Gastroesophageal sphincter (tissue), 4 donors: ENCODE measurements at regions not wholly inside any gene's neighbourhood (a gene's known extent, or its start where the extent isn't known, plus 50 kb on each side); places are given as distances from the start of the nearest gene placed in this dataset.

Experiments used
- ATAC-seq: fragments of 150-250 bp; one replicate; pipeline ENCODE4 v1.9.1; 2016; ENCODE audit warnings: mild to moderate bottlenecking, moderate library complexity
- H3K27ac ChIP-seq, 4 donors: fragments of 200-600 bp; sonication (generic) in 3 of 4; 1 replicate in 3 of 4; 2 replicates in 1 of 4; pipeline ENCODE4 v1.5.1; 2016 to 2019
- H3K27me3 ChIP-seq: fragments of 200-600 bp; sonication (generic); one replicate; pipeline ENCODE4 v1.5.1; 2019
- H3K36me3 ChIP-seq, 2 donors: fragments of 200-600 bp; sonication (generic); one replicate each; pipeline ENCODE4 v1.5.1; 2019; ENCODE audit warnings: control low read depth in 1 of 2
- H3K4me1 ChIP-seq, 3 donors: fragments of 200-600 bp; sonication (generic); 1 replicate in 2 of 3; 2 replicates in 1 of 3; pipeline ENCODE4 v1.5.1; 2016 to 2019; ENCODE audit warnings: control low read depth in 2 of 3
- H3K4me3 ChIP-seq, 2 donors: fragments of 200-600 bp; sonication (generic); one replicate each; pipeline ENCODE4 v1.5.1; 2019; ENCODE audit warnings: mild to moderate bottlenecking in 1 of 2, moderate library complexity in 1 of 2
- H3K9me3 ChIP-seq, 3 donors: fragments of 200-600 bp; sonication (generic); one replicate each; pipeline ENCODE4 v1.5.1; 2017 to 2019; ENCODE audit warnings: control low read depth in 2 of 3
- EP300 ChIP-seq: sonication (generic); formaldehyde crosslinking; IDR thresholded peaks from one replicate; pipeline ENCODE4 v1.6.1; 2017; ENCODE audit warnings: antibody characterized with exemption, mild to moderate bottlenecking
- POLR2A ChIP-seq, 2 donors: fragments of 450-650 bp; IDR thresholded peaks; one replicate each; pipeline ENCODE4 v1.6.1; 2017; ENCODE audit warnings: antibody characterized with exemption in 2 of 2, mild to moderate bottlenecking in 2 of 2, moderate library complexity in 1 of 2
- POLR2AphosphoS5 ChIP-seq: sonication (generic); formaldehyde crosslinking; IDR thresholded peaks from one replicate; pipeline ENCODE4 v1.6.1; 2017; ENCODE audit warnings: antibody characterized with exemption
- WGBS, 2 donors: methylation state at CpG; one replicate each; pipeline ENCODE4 v1.1.5; 2018; ENCODE audit warnings: low coverage in 1 of 2; 5-methylcytosine and 5-hydroxymethylcytosine counted together
- TF ChIP-seq, protein P1 (sequence below), 4 experiments: fragments of 200-600 bp in 2 of 4; fragments of 450-650 bp in 2 of 4; sonication (generic) in 1 of 4; IDR thresholded peaks; one replicate each; pipeline ENCODE4 v1.5.1; 2017 to 2019; ENCODE audit warnings: antibody characterized with exemption in 4 of 4, mild to moderate bottlenecking in 2 of 4, moderate library complexity in 2 of 4

DNA sequence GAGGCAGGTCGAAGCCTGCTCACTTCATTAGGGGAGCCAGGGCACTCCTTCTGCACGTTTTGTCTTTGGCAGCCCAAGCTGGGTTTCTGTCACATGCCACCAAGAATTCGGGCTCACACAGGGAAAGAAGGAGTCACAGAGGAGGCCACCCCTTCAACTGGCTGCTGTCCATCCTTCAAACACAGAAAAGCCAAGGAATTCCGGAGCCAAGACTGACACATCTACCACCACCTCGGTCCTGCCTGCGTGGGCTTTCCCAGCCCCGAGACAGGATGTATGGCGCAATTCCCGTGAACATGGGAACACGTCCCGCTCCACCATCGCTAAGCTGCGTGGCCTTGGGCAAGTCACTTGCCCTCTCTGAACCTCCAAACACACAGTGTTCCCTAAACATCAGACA is 70.4 kb downstream of the NCOR2 start:
- H3K4me1 ChIP-seq = peaks cover 8 to 96% (median 69%) of the 10 kb centered on the region in 3 donors
- H3K9me3 ChIP-seq = no peaks in the 10 kb centered on the region
- no peak for ATAC-seq
- TF ChIP-seq POLR2A (IDR thresholded peaks at IDR 0.05) (no peak), EP300 (no peak), POLR2AphosphoS5 (no peak)
- TF ChIP-seq, protein P1, sequence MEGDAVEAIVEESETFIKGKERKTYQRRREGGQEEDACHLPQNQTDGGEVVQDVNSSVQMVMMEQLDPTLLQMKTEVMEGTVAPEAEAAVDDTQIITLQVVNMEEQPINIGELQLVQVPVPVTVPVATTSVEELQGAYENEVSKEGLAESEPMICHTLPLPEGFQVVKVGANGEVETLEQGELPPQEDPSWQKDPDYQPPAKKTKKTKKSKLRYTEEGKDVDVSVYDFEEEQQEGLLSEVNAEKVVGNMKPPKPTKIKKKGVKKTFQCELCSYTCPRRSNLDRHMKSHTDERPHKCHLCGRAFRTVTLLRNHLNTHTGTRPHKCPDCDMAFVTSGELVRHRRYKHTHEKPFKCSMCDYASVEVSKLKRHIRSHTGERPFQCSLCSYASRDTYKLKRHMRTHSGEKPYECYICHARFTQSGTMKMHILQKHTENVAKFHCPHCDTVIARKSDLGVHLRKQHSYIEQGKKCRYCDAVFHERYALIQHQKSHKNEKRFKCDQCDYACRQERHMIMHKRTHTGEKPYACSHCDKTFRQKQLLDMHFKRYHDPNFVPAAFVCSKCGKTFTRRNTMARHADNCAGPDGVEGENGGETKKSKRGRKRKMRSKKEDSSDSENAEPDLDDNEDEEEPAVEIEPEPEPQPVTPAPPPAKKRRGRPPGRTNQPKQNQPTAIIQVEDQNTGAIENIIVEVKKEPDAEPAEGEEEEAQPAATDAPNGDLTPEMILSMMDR (IDR thresholded peaks at IDR 0.05) = no peak
- H3K36me3 ChIP-seq = peaks cover 0 to 19% of the 10 kb centered on the region in 2 donors
- H3K4me3 ChIP-seq = no peak overlapping the region
- H3K27me3 ChIP-seq = no peaks in the 10 kb centered on the region
- H3K27ac ChIP-seq = peak overlapping the region in 3 of 4 donors; percentile 80 to 86 (median 82)
- 100% methylated on average over 1 of the region's 13 CpGs; no CpG with 5 or more reads in 1 of the 2 donors for WGBS, 2 donors

DNA sequence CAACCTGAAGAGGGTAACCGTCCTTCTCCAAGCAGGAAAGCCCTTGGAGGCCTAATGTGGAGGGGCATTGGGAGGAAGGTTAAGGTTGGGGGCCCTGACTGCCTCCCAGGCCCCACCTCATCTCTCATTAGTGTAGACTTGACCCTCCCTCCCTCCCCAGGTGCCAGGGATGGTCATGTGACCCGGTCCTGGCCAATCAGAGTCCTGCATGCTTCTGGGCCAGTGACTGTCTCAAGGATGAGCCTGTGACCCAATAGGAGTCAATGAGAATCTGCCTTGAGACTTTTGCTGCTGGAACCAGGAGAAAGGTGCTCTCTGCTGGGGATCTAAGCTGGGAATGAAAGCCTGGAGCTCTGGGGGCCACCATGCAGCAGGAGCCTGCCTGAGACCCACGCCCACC is 70.8 kb downstream of the NCOR2 start:
- Histone ChIP-seq H3K4me1 (peaks cover 8 to 96% (median 64%) of the 10 kb centered on the region in 3 donors), H3K27ac (peak overlapping the region in 3 of 4 donors; percentile 80 to 86 (median 82)), H3K4me3 (no peak overlapping the region), H3K36me3 (peaks cover 0 to 19% of the 10 kb centered on the region in 2 donors), H3K9me3 (no peaks in the 10 kb centered on the region), H3K27me3 (no peaks in the 10 kb centered on the region)
- ATAC-seq = no peak
- TF ChIP-seq POLR2AphosphoS5 = no peak
- TF ChIP-seq, protein P1 (IDR thresholded peaks at IDR 0.05) = no peak
- 33 to 70% methylated on average over 1 to 2 of the region's 3 CpGs for WGBS, 2 donors

DNA sequence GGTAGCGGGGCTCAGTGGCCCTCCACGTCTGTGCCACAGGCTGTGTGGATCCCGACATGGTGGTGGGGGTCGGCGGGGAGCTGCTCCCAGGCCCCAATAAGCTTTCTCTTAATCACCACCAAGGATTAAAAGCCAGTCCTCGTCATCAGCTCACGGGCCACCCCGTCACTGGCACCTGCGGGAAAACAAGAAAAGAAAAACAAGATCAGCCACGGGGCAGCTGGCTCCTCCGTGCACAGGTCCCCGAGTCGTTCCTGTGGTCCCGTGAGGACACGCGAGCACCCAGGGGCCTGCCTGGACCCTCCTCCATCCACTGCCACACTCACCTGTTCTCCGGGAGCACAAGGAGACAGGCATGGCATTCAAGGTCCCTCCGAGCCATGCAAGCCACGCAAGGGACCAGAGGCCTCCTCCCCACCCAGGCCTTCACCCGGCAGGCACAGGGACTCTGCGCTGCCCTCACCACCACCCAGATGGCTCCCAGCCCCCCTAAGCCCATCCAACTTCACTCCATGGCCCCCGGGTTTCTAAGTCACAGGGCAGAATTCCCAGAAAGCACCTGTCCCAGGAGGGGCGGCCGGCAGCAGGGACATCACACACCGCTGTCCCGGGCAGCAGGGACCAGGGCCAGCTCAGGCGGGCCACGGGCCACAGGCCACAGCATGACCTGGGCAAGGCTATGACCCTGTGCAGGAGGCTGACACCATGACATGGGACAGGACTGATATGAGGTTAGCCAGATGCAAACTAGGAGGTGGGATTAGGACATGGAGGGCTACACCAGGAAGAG is 72.0 kb downstream of the NCOR2 start:
- Histone ChIP-seq H3K9me3 (no peaks in the 10 kb centered on the region), H3K4me3 (no peak overlapping the region), H3K4me1 (peaks cover 4 to 96% (median 61%) of the 10 kb centered on the region in 3 donors), H3K27ac (peak overlapping the region in 2 of 4 donors; percentile 80 to 86), H3K27me3 (no peaks in the 10 kb centered on the region), H3K36me3 (peaks cover 0 to 19% of the 10 kb centered on the region in 2 donors)
- no peak for ATAC-seq
- no peak for TF ChIP-seq POLR2A (IDR thresholded peaks at IDR 0.05)
- TF ChIP-seq, protein P1 (IDR thresholded peaks at IDR 0.05) = no peak
- no peak for TF ChIP-seq EP300
- TF ChIP-seq POLR2AphosphoS5 = no peak
- WGBS, 2 donors = 70 to 76% methylated on average over 4 to 15 of the region's 28 CpGs

DNA sequence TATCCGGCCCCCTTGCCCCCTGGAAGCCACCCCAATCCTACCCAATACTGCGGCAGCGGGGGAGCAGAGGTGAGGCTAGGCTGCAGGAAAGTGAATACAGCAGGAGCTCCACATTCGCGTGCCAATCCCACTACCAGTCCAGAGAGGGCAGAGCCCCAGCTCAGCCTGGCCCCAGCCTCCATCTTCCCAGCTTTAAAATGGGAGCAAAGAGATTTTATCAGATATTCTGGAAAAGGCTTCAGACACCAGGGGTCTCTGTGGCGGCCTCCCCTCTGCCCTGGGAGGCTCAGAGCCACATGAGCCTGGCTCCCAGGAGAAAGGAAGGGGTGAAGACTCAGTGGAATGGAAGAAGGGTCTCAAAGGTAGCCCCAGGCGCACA is 72.7 kb downstream of the NCOR2 start:
- WGBS, 2 donors = 90 to 100% methylated on average over 2 to 3 of the region's 7 CpGs
- H3K9me3 ChIP-seq = no peaks in the 10 kb centered on the region
- TF ChIP-seq POLR2AphosphoS5 (no peak), EP300 (no peak), POLR2A (IDR thresholded peaks at IDR 0.05) (no peak)
- TF ChIP-seq, protein P1 (IDR thresholded peaks at IDR 0.05) = no peak
- H3K27ac ChIP-seq = peak overlapping the region in 2 of 4 donors; percentile 35 to 86
- H3K36me3 ChIP-seq = peaks cover 0 to 20% of the 10 kb centered on the region in 2 donors
- H3K27me3 ChIP-seq = no peaks in the 10 kb centered on the region
- peaks cover 4 to 96% (median 54%) of the 10 kb centered on the region in 3 donors for H3K4me1 ChIP-seq
- no peak for ATAC-seq
- no peak overlapping the region for H3K4me3 ChIP-seq
